A673 (cell line): ENCODE measurements at regions not wholly inside any gene's neighbourhood (a gene's known extent, or its start where the extent isn't known, plus 50 kb on each side); places are given as distances from the start of the nearest gene placed in this dataset.

Source experiments
- CTCF ChIP-seq: fragments of 300-800, 200-600 bp; sonication (generic); conservative IDR thresholded peaks from 2 replicates; pipeline ENCODE4 v1.5.1; 2017; ENCODE audit warnings: low read depth, mild to moderate bottlenecking, antibody characterized with exemption, low read length, moderate library complexity, mixed read lengths
- EZH2 ChIP-seq: fragments of 200-600 bp; sonication (generic); IDR thresholded peaks from 2 replicates; pipeline ENCODE4 v1.6.1; 2017; ENCODE audit warnings: borderline replicate concordance, low read depth, mild to moderate bottlenecking, mixed read lengths, antibody characterized with exemption, low read length; ENCODE audit not compliant: poor library complexity, severe bottlenecking

DNA sequence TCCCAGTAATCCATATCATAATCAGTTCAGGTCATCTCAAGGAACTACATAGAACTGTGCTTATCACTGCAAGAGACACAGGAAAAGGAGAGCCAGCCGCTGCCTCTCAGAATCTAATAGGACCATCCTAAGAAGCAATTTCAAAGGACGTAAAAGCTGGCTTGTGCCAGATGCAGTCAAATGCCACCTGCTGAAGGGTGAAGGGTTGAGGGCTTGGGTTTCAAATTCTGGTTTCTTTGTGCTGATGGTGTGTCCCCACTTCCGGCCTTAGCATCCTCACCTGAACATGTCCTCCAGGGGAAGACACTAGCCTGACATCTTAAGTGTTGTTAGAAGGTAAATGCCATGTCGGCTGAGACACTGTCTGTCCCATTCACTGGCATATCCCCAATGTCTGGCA is 477.1 kb upstream of the TSHZ3 start:
- TF ChIP-seq CTCF: no peak
- no peak for TF ChIP-seq EZH2
